ENCODE measurements at regions not wholly inside any gene's neighbourhood (a gene's known extent, or its start where the extent isn't known, plus 50 kb on each side); places are given as distances from the start of the nearest gene placed in this dataset.

GRCh38 chr1:192866241-192866868 is 57.5 kb downstream of the RGS2 start:
- no peak for TF ChIP-seq EP300 (IDR thresholded peaks at IDR 0.05)
- no peak for TF ChIP-seq POLR2AphosphoS5 (IDR thresholded peaks at IDR 0.05)

Measured in sigmoid colon (tissue), 4 donors.